ENCODE measurements at regions not wholly inside any gene's neighbourhood (a gene's known extent, or its start where the extent isn't known, plus 50 kb on each side); places are given as distances from the start of the nearest gene placed in this dataset.

- no peak overlapping the region for H3K4me3 ChIP-seq
- DNase-seq: no peak
- no peaks in the 10 kb centered on the region for H3K9me3 ChIP-seq
- intact Hi-C loops (cut with DNase I; ENCODE audit: low total_unique reads): no loop called here
- no peak overlapping the region for H3K27ac ChIP-seq
- no peaks in the 10 kb centered on the region for H3K36me3 ChIP-seq
- 32 to 58% (median 39%) methylated on average over 1 of the region's 1 CpG for WGBS, 5 donors
- TF ChIP-seq POLR2A (IDR thresholded peaks at IDR 0.05) (no peak), CTCF (IDR thresholded peaks at IDR 0.05) (no peak), POLR2AphosphoS5 (IDR thresholded peaks at IDR 0.05) (no peak), EP300 (IDR thresholded peaks at IDR 0.05) (no peak)
- no peaks in the 10 kb centered on the region for H3K27me3 ChIP-seq
- peaks cover 0 to 14% (median 9%) of the 10 kb centered on the region in 4 donors for H3K4me1 ChIP-seq
Observed at GRCh38 chr2:181376999-181377398, 80.2 kb upstream of the ITGA4 start.

DNA sequence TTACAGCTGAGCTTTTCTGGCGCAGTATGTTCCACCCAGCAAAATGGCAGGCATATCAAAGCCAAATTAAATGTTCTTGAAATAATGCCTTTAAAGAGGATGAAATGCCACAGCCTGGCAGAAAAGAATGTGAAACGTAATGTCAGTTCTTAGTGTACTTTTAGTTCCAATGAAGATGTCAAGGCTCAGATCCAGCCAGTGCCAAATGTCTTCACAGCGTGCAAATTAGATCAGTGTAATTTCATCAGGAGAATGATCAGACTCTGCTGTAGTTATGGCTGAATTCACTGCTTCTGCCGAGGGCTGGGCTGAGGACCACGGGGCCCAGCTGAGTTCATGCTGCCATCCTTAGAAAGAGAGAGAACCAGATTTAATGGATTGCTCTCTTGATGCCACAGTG, 78.7 kb upstream of the ITGA4 start:
- TF ChIP-seq EP300 (IDR thresholded peaks at IDR 0.05): no peak
- no peak for TF ChIP-seq CTCF (IDR thresholded peaks at IDR 0.05)
- no peak for TF ChIP-seq POLR2A (IDR thresholded peaks at IDR 0.05)
- TF ChIP-seq POLR2AphosphoS5 (IDR thresholded peaks at IDR 0.05): no peak
- H3K36me3 ChIP-seq: no peaks in the 10 kb centered on the region
- no peaks in the 10 kb centered on the region for H3K27me3 ChIP-seq
- no peaks in the 10 kb centered on the region for H3K4me1 ChIP-seq
- 79 to 90% (median 88%) methylated on average over 5 of the region's 5 CpGs for WGBS, 5 donors
- H3K27ac ChIP-seq: no peak overlapping the region
- H3K9me3 ChIP-seq: no peaks in the 10 kb centered on the region
- H3K4me3 ChIP-seq: no peak overlapping the region
- DNase-seq: no peak
- intact Hi-C loops (cut with DNase I; ENCODE audit: low total_unique reads): no loop called here

DNA sequence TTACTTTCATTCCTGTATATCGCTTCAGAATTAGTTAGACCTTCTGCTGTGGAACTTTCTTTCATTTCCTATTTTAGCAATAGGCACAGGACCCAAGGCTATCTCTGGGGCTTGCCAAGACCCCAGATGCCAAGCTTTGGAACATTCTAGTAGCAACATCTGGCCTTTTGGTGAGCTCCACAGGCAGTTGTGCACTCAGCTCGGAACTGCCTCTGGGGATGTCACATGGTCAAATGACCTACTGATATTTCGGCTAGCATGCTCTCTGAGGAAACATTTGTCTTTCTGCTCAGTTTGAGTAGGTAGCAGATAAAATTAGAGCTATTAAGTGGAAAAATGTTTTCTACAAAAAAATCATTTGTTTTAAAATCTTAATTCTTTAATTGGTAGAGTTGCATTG, 76.6 kb upstream of the ITGA4 start:
- Histone ChIP-seq H3K36me3 (no peaks in the 10 kb centered on the region), H3K4me1 (no peaks in the 10 kb centered on the region), H3K27me3 (no peaks in the 10 kb centered on the region), H3K27ac (no peak overlapping the region), H3K4me3 (no peak overlapping the region), H3K9me3 (no peaks in the 10 kb centered on the region)
- no peak for TF ChIP-seq POLR2AphosphoS5 (IDR thresholded peaks at IDR 0.05)
- no peak for TF ChIP-seq POLR2A (IDR thresholded peaks at IDR 0.05)
- TF ChIP-seq EP300 (IDR thresholded peaks at IDR 0.05): no peak
- no peak for TF ChIP-seq CTCF (IDR thresholded peaks at IDR 0.05)
- WGBS, 5 donors: 70 to 79% (median 76%) methylated on average over 3 of the region's 3 CpGs
- intact Hi-C loops (cut with DNase I; ENCODE audit: low total_unique reads): no loop called here
- no peak for DNase-seq

- no peak for TF ChIP-seq POLR2AphosphoS5 (IDR thresholded peaks at IDR 0.05)
- no peak for TF ChIP-seq POLR2A (IDR thresholded peaks at IDR 0.05)
- TF ChIP-seq EP300 (IDR thresholded peaks at IDR 0.05): no peak
- no peak for TF ChIP-seq CTCF (IDR thresholded peaks at IDR 0.05)
- intact Hi-C loops (cut with DNase I; ENCODE audit: low total_unique reads): no loop called here
Observed at GRCh38 chr2:181384923-181385322, 72.3 kb upstream of the ITGA4 start.

More at GRCh38 chr2:181384923-181385322, 72.3 kb upstream of the ITGA4 start:
- DNase-seq: no peak
- Histone ChIP-seq H3K9me3 (no peaks in the 10 kb centered on the region), H3K4me3 (no peak overlapping the region), H3K27me3 (no peaks in the 10 kb centered on the region), H3K4me1 (no peaks in the 10 kb centered on the region), H3K36me3 (no peaks in the 10 kb centered on the region), H3K27ac (no peak overlapping the region)
- WGBS, 5 donors: 78 to 95% (median 91%) methylated on average over 2 of the region's 2 CpGs

Measured in stomach (tissue), 8 donors.